BLaER1 (cell line): ENCODE measurements at regions not wholly inside any gene's neighbourhood (a gene's known extent, or its start where the extent isn't known, plus 50 kb on each side); places are given as distances from the start of the nearest gene placed in this dataset.

Experiments used
- H3K27ac ChIP-seq: shearing (Covaris generic); formaldehyde crosslinking; 2 replicates; pipeline ENCODE4 v1.8.1; 2022
- H3K27me3 ChIP-seq: shearing (Covaris generic); formaldehyde crosslinking; 2 replicates; pipeline ENCODE4 v1.8.1; 2022
- H3K36me3 ChIP-seq: shearing (Covaris generic); formaldehyde crosslinking; 2 replicates; pipeline ENCODE4 v1.8.1; 2022
- H3K4me1 ChIP-seq: shearing (Covaris generic); formaldehyde crosslinking; 2 replicates; pipeline ENCODE4 v1.8.1; 2022
- H3K4me2 ChIP-seq: shearing (Covaris generic); formaldehyde crosslinking; 2 replicates; pipeline ENCODE4 v1.8.1; 2022
- H3K4me3 ChIP-seq: shearing (Covaris generic); formaldehyde crosslinking; 2 replicates; pipeline ENCODE4 v1.8.1; 2022
- H3K9ac ChIP-seq: shearing (Covaris generic); formaldehyde crosslinking; 2 replicates; pipeline ENCODE4 v1.8.1; 2022
- H3K9me3 ChIP-seq: shearing (Covaris generic); formaldehyde crosslinking; 2 replicates; pipeline ENCODE4 v1.8.1; 2022
- H4K20me1 ChIP-seq: shearing (Covaris generic); formaldehyde crosslinking; 2 replicates; pipeline ENCODE4 v1.8.1; 2022
- Cebpa-rat ChIP-seq: shearing (Covaris generic); IDR thresholded peaks from 2 replicates; pipeline ENCODE4 v1.8.1; 2022

DNA sequence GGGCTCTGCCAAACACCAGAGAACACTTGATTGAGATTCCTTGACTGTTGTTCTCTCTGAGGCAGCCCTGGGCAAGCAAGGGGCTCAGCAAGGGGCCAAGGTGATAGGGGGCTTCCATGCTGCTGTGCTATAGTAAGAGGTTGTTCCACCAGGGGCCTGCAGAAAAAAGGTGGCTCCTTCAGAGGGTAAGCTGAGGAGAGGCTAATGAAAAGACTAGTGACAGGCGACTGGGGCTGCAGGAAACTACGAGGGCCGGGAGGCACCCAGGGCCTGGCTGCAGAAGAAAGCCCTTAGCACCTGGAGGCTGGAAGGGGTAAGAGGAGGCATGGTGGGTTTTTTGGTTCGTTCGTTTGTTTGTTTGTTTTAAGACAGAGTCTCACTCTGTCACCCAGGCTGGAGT lies 88.0 kb upstream of the CTNNA1 start:
- Histone ChIP-seq H3K27me3 (no peaks in the 10 kb centered on the region), H3K36me3 (no peaks in the 10 kb centered on the region), H3K9ac (no peak overlapping the region), H3K4me1 (peaks cover 81% of the 10 kb centered on the region), H3K9me3 (no peaks in the 10 kb centered on the region), H4K20me1 (no peaks in the 10 kb centered on the region; the same call in 1 of the 2 replicates), H3K4me2 (peak overlapping the region; percentile 79), H3K27ac (no peak overlapping the region), H3K4me3 (no peak overlapping the region)
- TF ChIP-seq Cebpa-rat, result no peak

GRCh38 chr5:138664276-138664943 lies 88.8 kb upstream of the CTNNA1 start:
- H3K4me1 ChIP-seq, result peaks cover 78% of the 10 kb centered on the region
- no peak overlapping the region for H3K9ac ChIP-seq
- no peaks in the 10 kb centered on the region for H3K36me3 ChIP-seq
- no peak overlapping the region for H3K27ac ChIP-seq
- no peak overlapping the region for H3K4me3 ChIP-seq
- H3K27me3 ChIP-seq, result no peaks in the 10 kb centered on the region
- peak overlapping the region; percentile 79 for H3K4me2 ChIP-seq
- no peaks in the 10 kb centered on the region; the same call in 1 of the 2 replicates for H4K20me1 ChIP-seq
- no peak for TF ChIP-seq Cebpa-rat
- no peaks in the 10 kb centered on the region for H3K9me3 ChIP-seq

DNA sequence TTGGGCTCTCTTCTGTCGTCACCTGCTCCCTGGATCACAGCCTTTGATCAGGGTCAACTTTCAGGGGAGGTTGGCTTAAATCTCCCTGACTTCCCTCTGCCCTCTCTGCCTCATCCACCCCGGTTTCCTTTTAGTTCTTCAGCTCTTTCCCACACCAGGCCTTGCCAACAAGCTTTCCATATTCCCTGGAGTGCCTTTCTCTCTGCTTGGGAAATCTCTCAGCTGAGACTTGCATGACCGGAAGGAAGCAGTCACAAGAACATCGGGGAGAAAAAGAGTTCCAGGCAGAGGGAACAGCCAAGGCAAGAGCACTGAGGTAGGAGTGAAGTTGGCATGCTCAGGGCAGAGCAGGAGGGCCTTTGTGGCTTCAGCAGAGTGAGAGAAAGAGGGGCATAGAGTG lies 88.4 kb upstream of the HSPA9 start:
- no peaks in the 10 kb centered on the region; the same call in 1 of the 2 replicates for H4K20me1 ChIP-seq
- no peaks in the 10 kb centered on the region for H3K9me3 ChIP-seq
- H3K36me3 ChIP-seq, result no peaks in the 10 kb centered on the region
- TF ChIP-seq Cebpa-rat, result no peak
- H3K27me3 ChIP-seq, result no peaks in the 10 kb centered on the region
- H3K27ac ChIP-seq, result peak overlapping the region; percentile 35; the same call in 1 of the 2 replicates
- H3K4me2 ChIP-seq, result peak overlapping the region; percentile 79
- peak overlapping the region; percentile 19; the same call in 1 of the 2 replicates for H3K4me3 ChIP-seq
- peaks cover 69% of the 10 kb centered on the region for H3K4me1 ChIP-seq
- no peak overlapping the region for H3K9ac ChIP-seq

GRCh38 chr5:138663009-138663408 lies 87.8 kb upstream of the HSPA9 start:
- H3K27me3 ChIP-seq, result no peaks in the 10 kb centered on the region
- H3K4me1 ChIP-seq, result peaks cover 64% of the 10 kb centered on the region
- peak overlapping the region; percentile 19 for H3K4me3 ChIP-seq
- peak overlapping the region; percentile 35; the same call in 1 of the 2 replicates for H3K27ac ChIP-seq
- H3K9ac ChIP-seq, result no peak overlapping the region
- no peak for TF ChIP-seq Cebpa-rat
- H3K4me2 ChIP-seq, result peak overlapping the region; percentile 79
- H3K9me3 ChIP-seq, result no peaks in the 10 kb centered on the region
- H3K36me3 ChIP-seq, result no peaks in the 10 kb centered on the region
- no peaks in the 10 kb centered on the region; the same call in 1 of the 2 replicates for H4K20me1 ChIP-seq

GRCh38 chr5:138662599-138662998 lies 87.4 kb upstream of the HSPA9 start:
- Histone ChIP-seq H3K27ac (no peak overlapping the region), H3K4me1 (peaks cover 61% of the 10 kb centered on the region), H4K20me1 (no peaks in the 10 kb centered on the region; the same call in none of the 2 replicates), H3K27me3 (0 out of 2 replicates have a peak, but pooled peaks cover under 1% of the 10 kb centered on the region), H3K9me3 (no peaks in the 10 kb centered on the region), H3K9ac (no peak overlapping the region), H3K4me3 (no peak overlapping the region), H3K36me3 (no peaks in the 10 kb centered on the region), H3K4me2 (peak overlapping the region; percentile 79)
- no peak for TF ChIP-seq Cebpa-rat

GRCh38 chr5:138661991-138662434 lies 86.8 kb upstream of the HSPA9 start:
- H3K27me3 ChIP-seq, result 0 out of 2 replicates have a peak, but pooled peaks cover 5% of the 10 kb centered on the region
- no peaks in the 10 kb centered on the region for H3K36me3 ChIP-seq
- no peak for TF ChIP-seq Cebpa-rat

DNA sequence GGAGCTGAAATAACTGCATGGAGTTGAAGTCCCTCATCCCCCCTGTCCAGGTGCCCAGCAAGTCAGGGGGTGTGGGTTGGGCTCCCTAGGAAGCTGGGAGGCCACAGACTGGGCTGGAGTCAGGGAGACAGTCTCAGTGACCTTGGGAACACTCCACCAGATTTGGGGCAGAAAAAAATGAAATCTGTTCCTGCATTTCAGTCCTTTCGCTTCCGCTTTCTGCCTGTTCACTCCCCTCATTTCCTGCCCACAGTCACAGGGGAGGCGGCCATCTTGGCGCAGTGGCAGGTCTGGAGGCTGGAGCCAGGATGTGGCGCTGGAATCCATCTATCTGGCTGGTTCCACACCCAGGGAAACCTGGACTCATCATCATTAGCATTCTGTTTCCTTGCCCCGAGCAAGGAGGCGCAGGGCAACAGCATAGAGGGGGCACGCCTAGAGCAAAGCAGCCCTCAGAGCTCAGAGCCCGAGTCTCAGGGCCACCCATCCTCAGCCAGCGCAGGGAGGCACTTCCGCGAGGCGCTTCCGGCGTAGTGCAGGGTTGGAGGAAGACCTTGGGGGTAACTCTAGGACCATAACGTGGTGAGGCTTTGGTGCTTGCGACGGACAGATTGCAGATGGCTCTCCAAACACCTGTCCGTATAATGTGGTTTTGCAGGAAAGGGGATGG lies 86.2 kb upstream of the HSPA9 start:
- no peak overlapping the region for H3K4me3 ChIP-seq
- no peaks in the 10 kb centered on the region for H3K9me3 ChIP-seq
- H3K36me3 ChIP-seq, result no peaks in the 10 kb centered on the region
- TF ChIP-seq Cebpa-rat, result no peak
- H3K9ac ChIP-seq, result no peak overlapping the region
- peaks cover 56% of the 10 kb centered on the region for H3K4me1 ChIP-seq
- no peak overlapping the region for H3K4me2 ChIP-seq
- H3K27me3 ChIP-seq, result 0 out of 2 replicates have a peak, but pooled peaks cover 5% of the 10 kb centered on the region
- H4K20me1 ChIP-seq, result no peaks in the 10 kb centered on the region; the same call in none of the 2 replicates
- no peak overlapping the region for H3K27ac ChIP-seq

More at GRCh38 chr5:138661991-138662434, 86.8 kb upstream of the HSPA9 start:
- Histone ChIP-seq H3K9ac (no peak overlapping the region), H3K4me3 (no peak overlapping the region), H3K27ac (no peak overlapping the region), H3K9me3 (no peaks in the 10 kb centered on the region), H4K20me1 (no peaks in the 10 kb centered on the region; the same call in none of the 2 replicates), H3K4me2 (peak overlapping the region; percentile 79; the same call in 1 of the 2 replicates), H3K4me1 (peaks cover 61% of the 10 kb centered on the region)

- no peak overlapping the region for H3K4me2 ChIP-seq
- TF ChIP-seq Cebpa-rat, result no peak
- no peak overlapping the region for H3K27ac ChIP-seq
- peaks cover 49% of the 10 kb centered on the region for H3K4me1 ChIP-seq
- H3K9ac ChIP-seq, result no peak overlapping the region
- H3K4me3 ChIP-seq, result no peak overlapping the region
- no peaks in the 10 kb centered on the region for H3K9me3 ChIP-seq
- no peaks in the 10 kb centered on the region for H3K36me3 ChIP-seq
- H4K20me1 ChIP-seq, result peaks cover 8% of the 10 kb centered on the region
- H3K27me3 ChIP-seq, result peaks cover 14% of the 10 kb centered on the region; the same call in 1 of the 2 replicates
Measured at GRCh38 chr5:138660051-138660572, 84.9 kb upstream of the HSPA9 start.

DNA sequence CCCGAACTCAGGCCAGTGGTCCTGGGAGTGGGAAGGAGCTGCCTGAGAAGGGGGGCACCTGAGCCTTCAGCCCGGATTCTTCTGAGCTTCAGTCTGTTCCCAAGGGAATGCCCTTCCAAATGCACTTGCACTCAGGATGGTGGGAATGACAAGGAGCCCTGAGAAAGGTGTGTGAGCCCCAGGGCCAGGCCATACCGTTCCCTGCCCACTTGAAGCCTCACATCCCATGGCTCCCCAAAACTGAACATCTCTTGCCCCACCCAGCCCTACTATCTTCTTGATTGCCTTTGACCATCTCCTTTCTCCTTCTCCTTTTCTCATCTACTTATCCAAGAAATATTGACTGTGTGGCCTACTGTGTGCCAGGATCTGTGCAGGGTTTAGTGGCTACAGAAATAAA lies 84.4 kb upstream of the HSPA9 start:
- H3K4me2 ChIP-seq, result no peak overlapping the region
- no peak for TF ChIP-seq Cebpa-rat
- peaks cover 49% of the 10 kb centered on the region for H3K4me1 ChIP-seq
- peaks cover 15% of the 10 kb centered on the region; the same call in 1 of the 2 replicates for H3K27me3 ChIP-seq
- H3K4me3 ChIP-seq, result no peak overlapping the region
- H3K9ac ChIP-seq, result no peak overlapping the region
- no peaks in the 10 kb centered on the region for H3K36me3 ChIP-seq
- peaks cover 13% of the 10 kb centered on the region for H4K20me1 ChIP-seq
- H3K9me3 ChIP-seq, result no peaks in the 10 kb centered on the region
- H3K27ac ChIP-seq, result no peak overlapping the region
